H1 (cell line): ENCODE measurements at regions not wholly inside any gene's neighbourhood (a gene's known extent, or its start where the extent isn't known, plus 50 kb on each side); places are given as distances from the start of the nearest gene placed in this dataset.

Experiments
- HDAC2 ChIP-seq, 2 experiments: fragments of 300-600 bp in 1 of 2; sonication (generic) in 1 of 2; IDR thresholded peaks; 2 replicates each; pipeline ENCODE4 v1.6.1; 2011 to 2012; ENCODE audit warnings: low read depth in 2 of 2, low read length in 2 of 2, mild to moderate bottlenecking in 2 of 2, moderate library complexity in 2 of 2, borderline replicate concordance in 1 of 2, inconsistent platforms in 1 of 2
- JUND ChIP-seq: IDR thresholded peaks from 2 replicates; pipeline ENCODE4 v1.6.1; 2011; ENCODE audit warnings: mild to moderate bottlenecking, improper control_type of control experiment, low read length
- KDM5A ChIP-seq: fragments of 200-600 bp; IDR thresholded peaks from 2 replicates; pipeline ENCODE4 v1.7.1; 2012; ENCODE audit warnings: mild to moderate bottlenecking, low read length, inconsistent platforms, mixed read lengths
- POU5F1 ChIP-seq: IDR thresholded peaks from 2 replicates; pipeline ENCODE4 v1.6.1; 2011; ENCODE audit warnings: low read depth, mild to moderate bottlenecking, low read length, moderate library complexity
- SAP30 ChIP-seq: fragments of 300-600 bp; sonication (generic); IDR thresholded peaks from 2 replicates; pipeline ENCODE4 v1.7.1; 2012; ENCODE audit warnings: low read length, moderate library complexity, mild to moderate bottlenecking, inconsistent platforms; ENCODE audit not compliant: insufficient read depth, insufficient replicate concordance
- SP1 ChIP-seq: IDR thresholded peaks from 2 replicates; pipeline ENCODE4 v1.6.1; 2011; ENCODE audit warnings: low read depth, low read length
- TAF7 ChIP-seq: optimal IDR thresholded peaks from 2 replicates; pipeline ENCODE3; 2011; ENCODE audit warnings: low read depth, mild to moderate bottlenecking, inconsistent platforms, low read length, moderate library complexity, borderline replicate concordance
- TBP ChIP-seq: IDR thresholded peaks from 2 replicates; pipeline ENCODE4 v1.6.1; 2011; ENCODE audit warnings: low read depth, low read length, improper control_type of control experiment

- TF ChIP-seq SP1 = no peak
- TF ChIP-seq SAP30 = no peak
- no peak for TF ChIP-seq TAF7
- TF ChIP-seq POU5F1 = no peak
- no peak for TF ChIP-seq JUND
- no peak for TF ChIP-seq TBP
- TF ChIP-seq HDAC2 (IDR thresholded peaks at IDR 0.05; ENCODE audit: borderline replicate concordance in 1 of 2, low read depth in 2 of 2, low read length in 2 of 2) = no peak
- no peak for TF ChIP-seq KDM5A
Measured at GRCh38 chr1:229196404-229197264, 74.3 kb upstream of the RAB4A start (continued).
